ENCODE measurements at regions not wholly inside any gene's neighbourhood (a gene's known extent, or its start where the extent isn't known, plus 50 kb on each side); places are given as distances from the start of the nearest gene placed in this dataset.
"Not testable (repeated sequence)": the region's sequence is repeated elsewhere in the genome, so short reads cannot be mapped to it uniquely, and the experiment has no call there.

- DNase-seq, result no peak
Measured at GRCh38 chr7:156051884-156052283, 239.6 kb upstream of the SHH start.

GRCh38 chr7:156050636-156051569, 238.6 kb upstream of the SHH start:
- DNase-seq, result no peak

GRCh38 chr7:156049366-156049765, 237.1 kb upstream of the SHH start:
- no peak for DNase-seq

GRCh38 chr7:156046031-156046560, 233.8 kb upstream of the SHH start:
- DNase-seq, result no peak

GRCh38 chr7:156043416-156044178, 231.3 kb upstream of the SHH start:
- DNase-seq, result no peak

GRCh38 chr7:156041398-156041797, 229.1 kb upstream of the SHH start:
- DNase-seq, result no peak

- no peak for DNase-seq
Measured at GRCh38 chr7:156039971-156040677, 227.9 kb upstream of the SHH start.

- DNase-seq, result no peak
Measured at GRCh38 chr7:156039194-156039593, 226.9 kb upstream of the SHH start.

- DNase-seq, result no peak
Measured at GRCh38 chr7:156038345-156038744, 226.1 kb upstream of the SHH start.

GRCh38 chr7:156036153-156036552, 223.9 kb upstream of the SHH start:
- DNase-seq, result no peak

GRCh38 chr7:156035387-156035786, 223.1 kb upstream of the SHH start:
- DNase-seq, result not testable (repeated sequence)

- DNase-seq, result no peak
Measured at GRCh38 chr7:156034397-156034796, 222.1 kb upstream of the SHH start.

GRCh38 chr7:156032973-156033372, 220.7 kb upstream of the SHH start:
- DNase-seq, result no peak

- DNase-seq, result no peak
Measured at GRCh38 chr7:156031679-156032478, 219.6 kb upstream of the SHH start.

- DNase-seq, result no peak
Measured at GRCh38 chr7:156029460-156030007, 217.3 kb upstream of the SHH start.

- DNase-seq, result no peak
Measured at GRCh38 chr7:156028521-156028920, 216.3 kb upstream of the SHH start.

GRCh38 chr7:156027821-156028220, 215.6 kb upstream of the SHH start:
- DNase-seq, result no peak

GRCh38 chr7:156026603-156027002, 214.3 kb upstream of the SHH start:
- DNase-seq, result no peak

- DNase-seq, result no peak
Measured at GRCh38 chr7:156026076-156026600, 213.9 kb upstream of the SHH start.

GRCh38 chr7:156025675-156026074, 213.4 kb upstream of the SHH start:
- DNase-seq, result no peak

- DNase-seq, result no peak
Measured at GRCh38 chr7:156024201-156024600, 211.9 kb upstream of the SHH start.
